ENCODE measurements at regions not wholly inside any gene's neighbourhood (a gene's known extent, or its start where the extent isn't known, plus 50 kb on each side); places are given as distances from the start of the nearest gene placed in this dataset.

GRCh38 chr4:36823199-36823967 lies 421.2 kb upstream of the NWD2 start:
- TF ChIP-seq, protein P1, sequence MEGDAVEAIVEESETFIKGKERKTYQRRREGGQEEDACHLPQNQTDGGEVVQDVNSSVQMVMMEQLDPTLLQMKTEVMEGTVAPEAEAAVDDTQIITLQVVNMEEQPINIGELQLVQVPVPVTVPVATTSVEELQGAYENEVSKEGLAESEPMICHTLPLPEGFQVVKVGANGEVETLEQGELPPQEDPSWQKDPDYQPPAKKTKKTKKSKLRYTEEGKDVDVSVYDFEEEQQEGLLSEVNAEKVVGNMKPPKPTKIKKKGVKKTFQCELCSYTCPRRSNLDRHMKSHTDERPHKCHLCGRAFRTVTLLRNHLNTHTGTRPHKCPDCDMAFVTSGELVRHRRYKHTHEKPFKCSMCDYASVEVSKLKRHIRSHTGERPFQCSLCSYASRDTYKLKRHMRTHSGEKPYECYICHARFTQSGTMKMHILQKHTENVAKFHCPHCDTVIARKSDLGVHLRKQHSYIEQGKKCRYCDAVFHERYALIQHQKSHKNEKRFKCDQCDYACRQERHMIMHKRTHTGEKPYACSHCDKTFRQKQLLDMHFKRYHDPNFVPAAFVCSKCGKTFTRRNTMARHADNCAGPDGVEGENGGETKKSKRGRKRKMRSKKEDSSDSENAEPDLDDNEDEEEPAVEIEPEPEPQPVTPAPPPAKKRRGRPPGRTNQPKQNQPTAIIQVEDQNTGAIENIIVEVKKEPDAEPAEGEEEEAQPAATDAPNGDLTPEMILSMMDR (IDR thresholded peaks at IDR 0.05; ENCODE audit: low read depth, low read length, missing control alignments) = no peak
- in situ Hi-C loops (cut with HindIII; ENCODE audit: low sequenced_read_pairs) = no loop called here
- H3K4me3 ChIP-seq (ENCODE audit: low read depth, low read length) = no peak overlapping the region
- no peak for DNase-seq (ENCODE audit: low read depth)

GRCh38 chr4:36824682-36825081 lies 419.9 kb upstream of the NWD2 start:
- TF ChIP-seq, protein P1 (IDR thresholded peaks at IDR 0.05; ENCODE audit: low read depth, low read length, missing control alignments) = no peak
- in situ Hi-C loops (cut with HindIII; ENCODE audit: low sequenced_read_pairs) = no loop called here
- DNase-seq (ENCODE audit: low read depth) = no peak
- H3K4me3 ChIP-seq (ENCODE audit: low read depth, low read length) = no peak overlapping the region

GRCh38 chr4:36835246-36835645 lies 409.3 kb upstream of the NWD2 start:
- no peak for DNase-seq (ENCODE audit: low read depth)
- in situ Hi-C loops (cut with HindIII; ENCODE audit: low sequenced_read_pairs) = no loop called here
- TF ChIP-seq, protein P1 (IDR thresholded peaks at IDR 0.05; ENCODE audit: low read depth, low read length, missing control alignments) = no peak
- H3K4me3 ChIP-seq (ENCODE audit: low read depth, low read length) = no peak overlapping the region

DNA sequence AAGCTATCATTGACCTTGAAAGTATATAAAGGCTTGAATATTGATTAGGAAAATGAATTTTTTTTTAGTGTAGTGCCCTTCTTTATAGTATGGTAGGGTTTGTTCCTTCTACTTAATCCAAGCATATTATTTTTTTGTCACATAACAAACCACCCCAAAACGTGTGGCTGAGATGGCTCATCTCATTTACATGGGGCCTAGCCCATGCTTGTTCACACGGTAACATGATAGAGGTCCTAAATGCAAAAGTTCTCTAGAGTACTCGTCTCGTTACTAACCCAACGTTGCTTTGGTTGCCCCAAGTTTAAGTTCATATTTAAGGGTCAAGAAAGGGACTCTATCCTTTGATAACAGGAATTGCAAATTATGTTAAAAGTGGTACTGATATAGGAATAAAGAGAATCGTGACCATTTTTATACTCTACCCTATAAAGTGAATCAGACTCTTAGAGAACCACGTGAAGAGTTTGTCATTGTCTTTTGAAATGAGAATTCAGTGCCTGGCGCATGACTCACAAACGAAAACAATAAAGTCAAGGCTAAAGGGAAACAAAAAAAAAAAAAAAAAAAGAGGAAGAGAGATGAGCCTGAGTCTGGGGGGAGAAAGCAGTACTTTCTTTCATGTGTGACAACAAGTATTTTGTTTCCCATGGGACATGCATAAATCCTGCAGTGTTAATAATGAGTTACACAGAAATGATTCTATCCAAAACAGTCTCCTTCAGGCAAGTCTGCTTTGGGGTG lies 402.8 kb upstream of the NWD2 start:
- in situ Hi-C loops (cut with HindIII; ENCODE audit: low sequenced_read_pairs) = no loop called here
- H3K4me3 ChIP-seq (ENCODE audit: low read depth, low read length) = no peak overlapping the region
- TF ChIP-seq, protein P1 (IDR thresholded peaks at IDR 0.05; ENCODE audit: low read depth, low read length, missing control alignments) = no peak
- DNase-seq (ENCODE audit: low read depth) = no peak

GRCh38 chr4:36844448-36844847 lies 400.1 kb upstream of the NWD2 start:
- in situ Hi-C loops (cut with HindIII; ENCODE audit: low sequenced_read_pairs) = no loop called here
- TF ChIP-seq, protein P1 (IDR thresholded peaks at IDR 0.05; ENCODE audit: low read depth, low read length, missing control alignments) = no peak
- no peak for DNase-seq (ENCODE audit: low read depth)
- no peak overlapping the region for H3K4me3 ChIP-seq (ENCODE audit: low read depth, low read length)

DNA sequence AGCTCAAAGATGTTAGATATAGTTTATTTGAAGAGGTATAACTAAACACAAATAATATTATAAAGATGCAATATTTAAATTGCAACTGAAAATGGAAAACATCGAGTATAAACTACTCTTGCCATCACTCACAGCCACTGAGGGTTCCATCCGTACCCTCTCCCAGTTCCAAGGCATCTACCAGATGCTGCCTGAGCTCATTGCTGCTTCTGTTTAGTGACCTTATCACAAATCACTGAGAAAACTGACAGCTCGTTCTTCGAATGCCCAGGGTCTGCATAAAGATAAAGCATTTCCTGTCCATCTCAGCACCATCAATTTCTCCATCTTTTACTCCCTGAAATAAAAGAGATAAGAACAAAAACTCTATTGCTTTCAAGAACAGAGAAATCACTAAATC lies 391.7 kb upstream of the NWD2 start:
- TF ChIP-seq, protein P1 (IDR thresholded peaks at IDR 0.05; ENCODE audit: low read depth, low read length, missing control alignments) = no peak
- no peak overlapping the region for H3K4me3 ChIP-seq (ENCODE audit: low read depth, low read length)
- in situ Hi-C loops (cut with HindIII; ENCODE audit: low sequenced_read_pairs) = no loop called here
- DNase-seq (ENCODE audit: low read depth) = no peak
